ENCODE measurements at regions not wholly inside any gene's neighbourhood (a gene's known extent, or its start where the extent isn't known, plus 50 kb on each side); places are given as distances from the start of the nearest gene placed in this dataset.

DNA sequence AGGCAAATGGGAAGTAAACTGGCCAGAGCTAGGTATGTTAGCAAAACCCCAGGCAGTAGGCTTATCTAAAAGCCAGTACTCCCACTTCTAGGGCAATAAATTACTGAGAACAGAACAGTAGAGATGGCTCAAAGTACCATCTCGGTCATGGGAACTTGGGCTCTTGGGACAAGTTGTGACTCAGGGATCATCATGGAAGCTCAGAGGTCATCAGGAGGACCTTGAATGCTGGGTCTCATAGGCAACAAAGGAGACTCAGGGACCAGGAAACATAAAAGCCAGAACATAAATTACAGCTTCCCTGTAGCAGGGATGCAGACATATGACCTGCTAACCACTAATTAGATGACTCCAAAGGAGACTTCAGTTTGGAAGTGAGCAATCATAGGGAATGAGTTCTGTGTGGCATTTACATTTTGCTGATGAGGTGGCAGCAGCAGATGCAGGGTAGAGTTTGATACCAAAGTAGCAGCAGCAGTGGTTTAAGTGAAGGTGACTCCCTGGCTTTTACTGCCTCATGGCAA, 97.6 kb upstream of the SCAF11 start:
- Histone ChIP-seq H3K27ac (ENCODE audit: low read length) (no peak overlapping the region), H2AFZ (ENCODE audit: low read depth, low read length) (no peak overlapping the region), H3K9ac (ENCODE audit: low read length) (no peak overlapping the region), H3F3A (ENCODE audit: insufficient read depth, low read length, poor library complexity, severe bottlenecking) (no peaks in the 10 kb centered on the region), H3K79me2 (replicated peaks; ENCODE audit: insufficient read depth, low read length) (no peaks in the 10 kb centered on the region), H3K36me3 (ENCODE audit: insufficient read depth, low read length) (no peaks in the 10 kb centered on the region), H3K9me3 (ENCODE audit: low read length) (peaks cover 8% of the 10 kb centered on the region), H3K9me2 (ENCODE audit: insufficient read depth, low read length) (no peaks in the 10 kb centered on the region), H3K4me3 (ENCODE audit: low read length) (no peak overlapping the region), H4K20me1 (ENCODE audit: insufficient read depth) (no peaks in the 10 kb centered on the region), H3K4me2 (ENCODE audit: low read length) (no peak overlapping the region), H3K27me3 (ENCODE audit: insufficient read depth, low read depth, low read length) (no peaks in the 10 kb centered on the region)
- no peak for TF ChIP-seq EP300 (conservative IDR thresholded peaks at IDR 0.05; ENCODE audit: poor library complexity, severe bottlenecking)
- TF ChIP-seq TAF1 (IDR thresholded peaks at IDR 0.05; ENCODE audit: low read depth): no peak
- no peak for TF ChIP-seq SMC3 (conservative IDR thresholded peaks at IDR 0.05; ENCODE audit: poor library complexity)
- no peak for TF ChIP-seq EZH2 (IDR thresholded peaks at IDR 0.05; ENCODE audit: borderline replicate concordance, insufficient read depth, low read length, poor library complexity, severe bottlenecking)
- no peak for TF ChIP-seq POLR2AphosphoS5 (IDR thresholded peaks at IDR 0.05)
- no peak for TF ChIP-seq CTCF (IDR thresholded peaks at IDR 0.05; ENCODE audit: poor library complexity, severe bottlenecking)
- TF ChIP-seq REST (IDR thresholded peaks at IDR 0.05; ENCODE audit: borderline replicate concordance): no peak
- no peak for TF ChIP-seq MXI1 (conservative IDR thresholded peaks at IDR 0.05; ENCODE audit: poor library complexity, severe bottlenecking)
- no peak for TF ChIP-seq RAD21 (conservative IDR thresholded peaks at IDR 0.05)

DNA sequence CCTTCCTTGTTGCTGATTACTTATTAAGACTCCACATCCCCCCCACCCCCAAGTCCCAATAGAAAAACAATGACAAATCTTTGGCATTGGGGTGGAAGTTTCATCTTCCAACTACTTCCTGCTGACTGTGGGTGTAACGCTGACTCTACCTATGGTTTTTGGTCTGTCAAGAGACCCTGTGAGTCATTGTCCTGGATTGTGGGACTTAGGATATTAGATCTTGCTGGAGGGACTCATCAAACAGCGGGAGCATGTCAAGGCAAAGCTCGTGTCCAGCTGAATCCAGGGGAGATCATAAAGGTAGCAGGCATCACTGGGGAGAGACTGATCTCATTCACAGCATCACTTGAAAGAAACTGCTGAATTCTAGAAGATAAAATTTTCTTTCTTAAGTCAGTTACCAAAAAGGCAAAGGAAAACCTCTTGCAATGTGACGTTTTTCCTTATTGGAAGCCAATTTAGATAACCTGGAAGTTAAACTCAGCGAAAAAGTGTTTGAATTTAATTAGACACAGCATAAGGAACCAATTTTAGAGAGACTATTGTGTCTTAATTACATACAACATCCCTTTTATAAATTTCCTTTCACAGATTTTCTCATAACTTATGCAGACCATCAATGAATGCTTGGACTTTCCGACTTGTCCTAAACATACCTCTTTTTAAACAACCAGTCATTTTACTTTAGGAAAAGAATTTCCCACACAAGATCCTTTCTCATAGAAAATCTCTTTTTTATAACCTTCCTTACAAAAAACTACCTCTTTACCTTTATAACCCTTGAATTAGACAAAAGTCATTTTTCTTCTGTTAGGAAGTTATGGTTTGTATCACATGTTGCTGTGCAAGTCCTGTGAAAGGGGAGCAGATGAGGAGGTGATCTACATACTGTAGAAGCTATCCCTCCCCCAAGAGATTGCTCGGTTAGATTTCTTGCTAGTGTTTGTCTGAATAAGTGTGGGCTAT, 94.6 kb upstream of the SCAF11 start:
- TF ChIP-seq POLR2AphosphoS5 (IDR thresholded peaks at IDR 0.05): no peak
- Histone ChIP-seq H3K79me2 (replicated peaks; ENCODE audit: insufficient read depth, low read length) (no peaks in the 10 kb centered on the region), H3K27me3 (ENCODE audit: insufficient read depth, low read depth, low read length) (no peaks in the 10 kb centered on the region), H3K4me2 (ENCODE audit: low read length) (no peak overlapping the region), H3K9me2 (ENCODE audit: insufficient read depth, low read length) (no peaks in the 10 kb centered on the region), H3K4me3 (ENCODE audit: low read length) (no peak overlapping the region), H3K27ac (ENCODE audit: low read length) (no peak overlapping the region), H3K36me3 (ENCODE audit: insufficient read depth, low read length) (no peaks in the 10 kb centered on the region), H3F3A (ENCODE audit: insufficient read depth, low read length, poor library complexity, severe bottlenecking) (no peaks in the 10 kb centered on the region), H2AFZ (ENCODE audit: low read depth, low read length) (no peak overlapping the region), H3K9ac (ENCODE audit: low read length) (no peak overlapping the region), H4K20me1 (ENCODE audit: insufficient read depth) (no peaks in the 10 kb centered on the region), H3K9me3 (ENCODE audit: low read length) (peaks cover 8% of the 10 kb centered on the region)
